ENCODE measurements at regions not wholly inside any gene's neighbourhood (a gene's known extent, or its start where the extent isn't known, plus 50 kb on each side); places are given as distances from the start of the nearest gene placed in this dataset.

GRCh38 chr21:38678827-38679226, 126.9 kb upstream of the ETS2 start:
- ATAC-seq (no peak), DNase-seq (no peak)
- Histone ChIP-seq H3K9me3 (no peaks in the 10 kb centered on the region), H3K4me1 (no peaks in the 10 kb centered on the region), H3K27ac (no peak overlapping the region), H3K36me3 (ENCODE audit: insufficient read depth in 1 of 2, low read depth in 1 of 2) (no peaks in the 10 kb centered on the region), H3K27me3 (ENCODE audit: insufficient read depth in 3 of 3, low read length in 2 of 3) (peaks cover 0 to 43% (median 4%) of the 10 kb centered on the region in 3 donors), H3K4me3 (no peak overlapping the region)
- TF ChIP-seq, protein P1, sequence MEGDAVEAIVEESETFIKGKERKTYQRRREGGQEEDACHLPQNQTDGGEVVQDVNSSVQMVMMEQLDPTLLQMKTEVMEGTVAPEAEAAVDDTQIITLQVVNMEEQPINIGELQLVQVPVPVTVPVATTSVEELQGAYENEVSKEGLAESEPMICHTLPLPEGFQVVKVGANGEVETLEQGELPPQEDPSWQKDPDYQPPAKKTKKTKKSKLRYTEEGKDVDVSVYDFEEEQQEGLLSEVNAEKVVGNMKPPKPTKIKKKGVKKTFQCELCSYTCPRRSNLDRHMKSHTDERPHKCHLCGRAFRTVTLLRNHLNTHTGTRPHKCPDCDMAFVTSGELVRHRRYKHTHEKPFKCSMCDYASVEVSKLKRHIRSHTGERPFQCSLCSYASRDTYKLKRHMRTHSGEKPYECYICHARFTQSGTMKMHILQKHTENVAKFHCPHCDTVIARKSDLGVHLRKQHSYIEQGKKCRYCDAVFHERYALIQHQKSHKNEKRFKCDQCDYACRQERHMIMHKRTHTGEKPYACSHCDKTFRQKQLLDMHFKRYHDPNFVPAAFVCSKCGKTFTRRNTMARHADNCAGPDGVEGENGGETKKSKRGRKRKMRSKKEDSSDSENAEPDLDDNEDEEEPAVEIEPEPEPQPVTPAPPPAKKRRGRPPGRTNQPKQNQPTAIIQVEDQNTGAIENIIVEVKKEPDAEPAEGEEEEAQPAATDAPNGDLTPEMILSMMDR (IDR thresholded peaks at IDR 0.05), result no peak
- intact Hi-C loops (cut with DNase I), result no loop called here

DNA sequence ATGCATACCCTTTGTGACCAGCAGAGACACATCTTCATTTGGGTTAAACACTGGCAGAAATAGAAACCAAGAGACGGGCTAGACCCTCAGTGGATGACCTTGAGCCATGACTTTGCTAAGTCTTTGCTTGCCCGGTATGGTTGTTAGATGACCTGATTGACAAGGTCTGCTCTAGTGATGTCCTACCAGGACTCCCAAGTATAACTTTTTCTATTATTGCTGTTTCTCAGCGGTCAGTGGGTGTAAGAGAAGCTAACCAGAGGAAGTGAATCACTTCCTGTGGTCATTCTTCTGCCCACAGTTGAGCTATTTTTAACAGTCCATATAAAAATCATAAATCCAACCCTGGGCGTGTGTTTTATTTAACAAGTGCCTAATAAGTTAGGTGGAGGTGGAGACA, 126.2 kb upstream of the ETS2 start:
- 52 to 62% (median 56%) methylated on average over 4 of the region's 4 CpGs for WGBS, 3 donors
- Histone ChIP-seq H3K27me3 (ENCODE audit: insufficient read depth in 3 of 3, low read length in 2 of 3) (peaks cover 2 to 37% (median 4%) of the 10 kb centered on the region in 3 donors), H3K4me3 (no peak overlapping the region), H3K36me3 (ENCODE audit: insufficient read depth in 1 of 2, low read depth in 1 of 2) (no peaks in the 10 kb centered on the region), H3K4me1 (no peaks in the 10 kb centered on the region), H3K9me3 (no peaks in the 10 kb centered on the region), H3K27ac (no peak overlapping the region)
- TF ChIP-seq, protein P1 (IDR thresholded peaks at IDR 0.05), result no peak
- DNase-seq (no peak), ATAC-seq (peak in 1 of 4 donors; percentile 44)
- intact Hi-C loops (cut with DNase I), result no loop called here

DNA sequence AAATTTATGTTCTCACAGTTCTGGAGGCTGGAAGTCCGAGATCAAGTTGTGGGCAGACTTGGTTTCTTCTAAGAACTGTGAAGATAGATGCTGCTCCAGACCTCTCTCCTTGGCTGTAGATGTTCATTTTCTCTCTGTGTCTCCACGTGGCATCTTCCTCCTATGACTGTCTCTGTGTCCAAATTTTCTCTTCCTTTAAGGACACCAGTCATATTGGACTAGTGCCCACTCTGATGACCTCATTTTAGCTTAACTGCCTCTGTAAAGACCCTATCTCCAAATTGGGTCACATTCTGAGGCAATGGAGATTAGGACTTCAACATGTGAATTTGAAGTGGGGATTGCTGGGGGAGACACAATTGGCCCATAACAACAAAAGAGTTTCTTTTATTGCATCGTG, 125.3 kb upstream of the ETS2 start:
- no peak overlapping the region for H3K4me3 ChIP-seq
- TF ChIP-seq, protein P1 (IDR thresholded peaks at IDR 0.05), result no peak
- WGBS, 3 donors, result 46 to 62% (median 49%) methylated on average over 3 of the region's 3 CpGs
- intact Hi-C loops (cut with DNase I), result no loop called here
- ATAC-seq, result no peak
- no peaks in the 10 kb centered on the region for H3K36me3 ChIP-seq (ENCODE audit: insufficient read depth in 1 of 2, low read depth in 1 of 2)
- no peak overlapping the region for H3K27ac ChIP-seq
- DNase-seq, result no peak
- H3K4me1 ChIP-seq, result no peaks in the 10 kb centered on the region
- H3K27me3 ChIP-seq (ENCODE audit: insufficient read depth in 3 of 3, low read length in 2 of 3), result peaks cover 2 to 29% (median 4%) of the 10 kb centered on the region in 3 donors
- H3K9me3 ChIP-seq, result no peaks in the 10 kb centered on the region

GRCh38 chr21:38683222-38683621, 122.5 kb upstream of the ETS2 start:
- Histone ChIP-seq H3K27ac (no peak overlapping the region), H3K36me3 (ENCODE audit: insufficient read depth in 1 of 2, low read depth in 1 of 2) (no peaks in the 10 kb centered on the region), H3K27me3 (ENCODE audit: insufficient read depth in 3 of 3, low read length in 2 of 3) (peaks cover 2 to 9% (median 2%) of the 10 kb centered on the region in 3 donors), H3K4me1 (no peaks in the 10 kb centered on the region), H3K9me3 (no peaks in the 10 kb centered on the region), H3K4me3 (no peak overlapping the region)
- TF ChIP-seq, protein P1 (IDR thresholded peaks at IDR 0.05), result no peak
- DNase-seq (no peak), ATAC-seq (no peak)
- 71 to 79% (median 75%) methylated on average over 4 of the region's 4 CpGs for WGBS, 3 donors
- intact Hi-C loops (cut with DNase I), result no loop called here

- Histone ChIP-seq H3K4me3 (no peak overlapping the region), H3K27me3 (ENCODE audit: insufficient read depth in 3 of 3, low read length in 2 of 3) (peaks cover 2 to 5% (median 2%) of the 10 kb centered on the region in 3 donors), H3K9me3 (no peaks in the 10 kb centered on the region), H3K36me3 (ENCODE audit: insufficient read depth in 1 of 2, low read depth in 1 of 2) (no peaks in the 10 kb centered on the region), H3K27ac (no peak overlapping the region), H3K4me1 (no peaks in the 10 kb centered on the region)
- 63 to 83% (median 66%) methylated on average over 5 of the region's 5 CpGs for WGBS, 3 donors
- no peak for ATAC-seq
- intact Hi-C loops (cut with DNase I), result no loop called here
- no peak for DNase-seq
- TF ChIP-seq, protein P1 (IDR thresholded peaks at IDR 0.05), result no peak
Measured at GRCh38 chr21:38688068-38688467, 117.7 kb upstream of the ETS2 start.
